ENCODE measurements at regions not wholly inside any gene's neighbourhood (a gene's known extent, or its start where the extent isn't known, plus 50 kb on each side); places are given as distances from the start of the nearest gene placed in this dataset.

DNA sequence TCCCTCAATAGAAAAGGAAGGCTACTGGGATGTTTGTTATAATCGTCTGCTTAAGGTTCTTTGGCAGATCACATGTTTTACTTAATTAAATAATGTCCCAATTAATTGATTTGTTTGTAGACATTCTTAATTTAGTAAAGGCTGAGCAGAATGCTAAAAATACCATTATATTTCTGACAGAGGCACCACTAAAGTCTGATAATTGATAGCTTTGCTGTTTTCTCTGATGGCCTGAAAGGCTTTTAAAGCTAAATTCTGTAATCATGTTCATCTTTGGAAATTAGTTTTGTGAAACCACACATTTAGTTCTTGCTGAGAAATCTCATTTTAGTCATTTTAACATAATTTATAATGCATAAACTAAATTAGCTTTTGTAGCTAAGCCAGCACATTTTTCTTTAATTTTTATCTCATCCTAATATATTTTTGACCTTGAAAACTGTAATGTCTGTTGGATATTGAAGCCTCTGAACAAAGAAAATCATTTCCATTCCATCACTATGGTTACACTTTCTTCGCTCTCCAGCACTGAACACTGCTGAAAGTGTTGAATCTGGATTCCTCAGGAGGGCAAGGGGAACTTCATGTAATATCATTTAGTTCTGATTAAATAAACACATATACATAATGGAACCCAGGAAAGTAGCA, 329.4 kb downstream of the ELAVL2 start:
- no peak overlapping the region for H3K9ac ChIP-seq (ENCODE audit: low read depth, low read length)
- peaks cover 3% of the 10 kb centered on the region for H3K4me1 ChIP-seq (ENCODE audit: control insufficient read depth, insufficient read depth, low read length)
- H3K9me3 ChIP-seq (replicated peaks; ENCODE audit: low read length), result no peaks in the 10 kb centered on the region
- H3K27me3 ChIP-seq (ENCODE audit: control insufficient read depth, insufficient read depth, low read length), result peaks cover 4% of the 10 kb centered on the region
- no peak overlapping the region for H3K4me2 ChIP-seq (ENCODE audit: low read length)
- H3K4me3 ChIP-seq (ENCODE audit: low read length), result no peak overlapping the region
- H3K36me3 ChIP-seq (ENCODE audit: insufficient read depth, low read length), result no peaks in the 10 kb centered on the region

DNA sequence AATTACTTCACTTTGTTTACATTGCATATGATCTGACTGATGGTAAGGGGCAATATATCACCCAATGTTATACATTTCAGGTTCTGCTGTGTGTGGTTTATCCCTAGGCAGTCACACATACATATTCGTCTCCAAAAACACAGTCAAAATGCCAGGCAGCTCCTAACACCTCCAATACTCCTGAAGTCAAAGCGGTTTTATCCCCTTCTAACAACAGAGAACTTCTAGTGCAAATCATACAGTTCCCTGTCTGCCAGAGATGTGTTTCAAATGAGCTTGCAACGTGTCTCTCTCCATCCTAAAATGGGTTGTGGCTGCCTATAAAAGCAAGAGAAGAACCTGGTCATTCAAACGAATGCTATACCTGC, 328.9 kb downstream of the ELAVL2 start:
- H3K4me1 ChIP-seq (ENCODE audit: control insufficient read depth, insufficient read depth, low read length), result peaks cover 3% of the 10 kb centered on the region
- H3K4me2 ChIP-seq (ENCODE audit: low read length), result no peak overlapping the region
- H3K27me3 ChIP-seq (ENCODE audit: control insufficient read depth, insufficient read depth, low read length), result peaks cover 4% of the 10 kb centered on the region
- H3K4me3 ChIP-seq (ENCODE audit: low read length), result no peak overlapping the region
- H3K9ac ChIP-seq (ENCODE audit: low read depth, low read length), result no peak overlapping the region
- no peaks in the 10 kb centered on the region for H3K36me3 ChIP-seq (ENCODE audit: insufficient read depth, low read length)
- H3K9me3 ChIP-seq (replicated peaks; ENCODE audit: low read length), result no peaks in the 10 kb centered on the region

DNA sequence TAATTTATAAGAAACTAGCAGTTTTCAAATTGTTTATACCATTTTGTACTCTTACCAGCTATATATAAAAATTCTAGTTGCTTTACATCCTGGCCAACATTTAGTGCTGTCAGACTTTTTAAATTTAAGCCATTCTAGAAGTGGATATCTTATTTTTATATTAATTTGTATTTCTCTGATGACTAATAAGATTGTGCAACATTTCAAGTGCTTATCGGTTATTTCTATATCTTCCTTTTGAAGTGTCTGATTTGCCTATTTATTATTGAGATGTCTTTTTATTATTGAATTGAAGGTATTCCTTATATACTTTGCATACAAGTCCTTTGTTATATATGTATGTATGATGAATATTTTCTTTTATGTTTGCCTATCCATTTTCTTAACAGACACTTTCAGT, 324.0 kb downstream of the ELAVL2 start:
- Histone ChIP-seq H3K27me3 (ENCODE audit: control insufficient read depth, insufficient read depth, low read length) (no peaks in the 10 kb centered on the region), H3K9me3 (replicated peaks; ENCODE audit: low read length) (no peaks in the 10 kb centered on the region), H3K9ac (ENCODE audit: low read depth, low read length) (no peak overlapping the region), H3K36me3 (ENCODE audit: insufficient read depth, low read length) (no peaks in the 10 kb centered on the region), H3K4me2 (ENCODE audit: low read length) (no peak overlapping the region), H3K4me1 (ENCODE audit: control insufficient read depth, insufficient read depth, low read length) (no peaks in the 10 kb centered on the region), H3K4me3 (ENCODE audit: low read length) (no peak overlapping the region)

DNA sequence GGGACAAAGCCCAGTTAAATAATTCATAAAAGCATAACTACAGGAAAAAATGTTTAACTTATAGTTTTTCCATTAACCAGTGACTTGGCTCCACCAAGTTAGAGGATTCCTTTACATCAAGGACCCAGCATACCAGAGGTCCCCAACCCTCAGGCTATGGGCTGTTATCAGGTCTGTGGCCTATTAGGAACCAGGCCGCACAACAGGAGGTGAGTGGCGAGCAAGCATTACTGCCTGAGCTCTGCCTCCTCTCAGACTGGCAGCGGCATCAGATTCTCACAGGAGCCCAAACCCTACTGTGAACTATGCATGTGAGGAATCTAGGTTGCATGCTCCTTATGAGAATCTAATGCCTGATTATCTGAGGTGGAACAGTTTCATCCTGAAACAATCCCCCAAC, 303.1 kb downstream of the ELAVL2 start:
- Histone ChIP-seq H3K4me1 (ENCODE audit: control insufficient read depth, insufficient read depth, low read length) (no peaks in the 10 kb centered on the region), H3K9me3 (replicated peaks; ENCODE audit: low read length) (no peaks in the 10 kb centered on the region), H3K9ac (ENCODE audit: low read depth, low read length) (no peak overlapping the region), H3K4me2 (ENCODE audit: low read length) (no peak overlapping the region), H3K27me3 (ENCODE audit: control insufficient read depth, insufficient read depth, low read length) (no peaks in the 10 kb centered on the region), H3K36me3 (ENCODE audit: insufficient read depth, low read length) (no peaks in the 10 kb centered on the region), H3K4me3 (ENCODE audit: low read length) (no peak overlapping the region)

DNA sequence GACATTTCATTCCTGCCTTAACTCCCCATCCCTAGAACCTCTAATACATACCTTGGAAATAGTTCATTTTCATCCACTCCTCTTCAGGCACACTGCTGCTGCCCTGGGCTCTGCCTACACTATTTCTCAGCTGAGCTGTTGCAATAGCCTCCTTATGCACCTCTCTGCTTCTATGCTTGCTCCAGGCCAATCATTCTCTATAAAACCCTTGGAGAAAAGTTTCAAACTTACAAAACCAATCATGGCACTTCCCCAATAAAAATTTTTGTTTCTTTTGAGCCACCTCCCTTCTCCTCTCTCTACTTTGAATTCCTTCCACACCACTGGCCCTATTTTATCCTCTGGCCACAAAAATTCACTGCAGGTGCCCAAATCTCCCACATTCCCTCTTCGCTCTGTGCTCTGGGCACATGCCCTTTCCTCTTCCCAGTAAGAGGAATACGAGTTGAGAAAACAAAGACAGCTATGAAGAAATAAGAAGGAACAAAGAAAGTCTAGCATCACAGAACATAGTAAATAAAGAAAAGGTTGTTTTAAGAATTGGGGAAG, 301.4 kb downstream of the ELAVL2 start:
- Histone ChIP-seq H3K27me3 (ENCODE audit: control insufficient read depth, insufficient read depth, low read length) (no peaks in the 10 kb centered on the region), H3K9ac (ENCODE audit: low read depth, low read length) (no peak overlapping the region), H3K36me3 (ENCODE audit: insufficient read depth, low read length) (no peaks in the 10 kb centered on the region), H3K4me3 (ENCODE audit: low read length) (no peak overlapping the region), H3K9me3 (replicated peaks; ENCODE audit: low read length) (no peaks in the 10 kb centered on the region), H3K4me2 (ENCODE audit: low read length) (no peak overlapping the region), H3K4me1 (ENCODE audit: control insufficient read depth, insufficient read depth, low read length) (no peaks in the 10 kb centered on the region)

DNA sequence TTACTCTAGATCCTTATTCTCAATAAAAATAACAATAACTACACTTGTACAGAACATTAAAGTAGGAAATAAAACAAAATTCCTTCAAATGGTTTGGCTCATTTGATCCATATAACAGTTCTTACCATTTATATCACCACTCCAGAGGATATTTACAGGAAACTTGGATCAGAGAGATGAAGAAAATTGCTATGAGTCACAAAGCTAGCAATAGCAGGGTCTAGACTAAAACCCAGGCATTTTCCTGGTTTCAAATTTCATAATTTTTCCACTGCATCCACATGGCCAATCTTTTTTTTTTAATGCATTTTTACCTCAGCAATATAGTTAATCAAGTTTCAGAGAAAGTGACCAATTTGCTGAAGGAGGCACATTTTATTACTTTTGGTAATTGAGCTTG, 299.2 kb downstream of the ELAVL2 start:
- H3K4me1 ChIP-seq (ENCODE audit: control insufficient read depth, insufficient read depth, low read length), result no peaks in the 10 kb centered on the region
- H3K9me3 ChIP-seq (replicated peaks; ENCODE audit: low read length), result no peaks in the 10 kb centered on the region
- H3K4me3 ChIP-seq (ENCODE audit: low read length), result no peak overlapping the region
- no peak overlapping the region for H3K9ac ChIP-seq (ENCODE audit: low read depth, low read length)
- H3K27me3 ChIP-seq (ENCODE audit: control insufficient read depth, insufficient read depth, low read length), result no peaks in the 10 kb centered on the region
- H3K4me2 ChIP-seq (ENCODE audit: low read length), result no peak overlapping the region
- no peaks in the 10 kb centered on the region for H3K36me3 ChIP-seq (ENCODE audit: insufficient read depth, low read length)

DNA sequence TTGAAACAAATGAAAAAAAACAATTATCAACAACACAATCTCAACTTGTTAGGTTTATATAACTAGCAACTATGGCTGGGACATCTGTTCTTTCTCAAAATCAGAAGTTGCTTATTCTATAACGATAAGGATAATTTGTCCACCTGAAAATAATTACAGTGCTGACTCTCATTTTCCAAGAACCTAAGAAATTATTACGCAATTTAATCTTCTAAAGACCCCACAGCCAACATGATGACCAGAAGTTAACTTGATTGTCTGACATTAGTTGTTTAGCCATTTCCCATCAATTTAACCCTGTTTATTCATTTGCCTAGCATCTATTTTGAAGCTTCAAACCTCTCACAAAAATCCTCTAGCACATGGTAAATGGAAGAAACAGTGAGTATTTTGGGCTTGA, 293.8 kb downstream of the ELAVL2 start:
- Histone ChIP-seq H3K4me1 (ENCODE audit: control insufficient read depth, insufficient read depth, low read length) (no peaks in the 10 kb centered on the region), H3K4me2 (ENCODE audit: low read length) (no peak overlapping the region), H3K4me3 (ENCODE audit: low read length) (no peak overlapping the region), H3K9ac (ENCODE audit: low read depth, low read length) (no peak overlapping the region), H3K36me3 (ENCODE audit: insufficient read depth, low read length) (no peaks in the 10 kb centered on the region), H3K9me3 (replicated peaks; ENCODE audit: low read length) (no peaks in the 10 kb centered on the region), H3K27me3 (ENCODE audit: control insufficient read depth, insufficient read depth, low read length) (no peaks in the 10 kb centered on the region)

DNA sequence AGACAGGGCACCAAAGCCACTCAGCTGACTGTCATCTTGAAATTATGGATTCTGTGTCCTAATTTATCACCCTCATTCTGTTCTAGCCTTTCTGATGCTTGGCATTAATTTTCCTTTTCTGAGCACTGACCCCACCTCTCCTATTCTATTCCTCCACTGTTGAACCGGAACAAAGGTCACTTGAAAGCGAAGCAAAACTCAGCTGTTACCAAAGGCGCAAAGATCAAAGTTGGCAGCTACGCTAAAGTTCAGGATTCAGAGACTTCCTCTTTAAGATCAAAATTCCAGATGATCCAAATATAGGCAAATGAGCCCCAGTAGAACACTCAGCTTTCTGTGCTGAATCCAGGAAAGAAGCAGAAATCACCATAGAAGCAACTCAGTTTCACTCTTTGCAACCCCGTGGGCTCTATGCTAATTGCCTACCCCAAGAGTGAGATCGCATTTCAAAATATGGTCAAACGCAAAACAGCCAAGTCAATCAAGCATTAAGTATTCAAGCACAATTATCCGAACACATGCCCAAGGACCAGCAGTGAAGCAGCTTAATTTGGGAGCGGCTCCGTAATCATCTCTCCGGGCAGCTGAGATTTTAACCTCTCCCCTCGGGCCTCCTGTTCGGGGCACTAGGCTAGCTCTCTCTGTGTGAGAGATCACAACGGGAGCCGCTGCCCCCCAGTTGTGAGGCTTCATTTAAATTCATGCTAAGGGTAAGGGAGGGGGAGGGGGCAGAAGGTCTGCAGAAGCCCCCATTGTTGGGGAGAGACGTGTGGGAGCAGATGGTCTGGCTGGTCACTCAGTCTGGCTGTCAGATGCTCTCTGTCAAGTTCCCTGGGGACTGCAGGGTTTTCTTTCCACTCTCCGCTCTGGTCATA, 288.6 kb downstream of the ELAVL2 start:
- Histone ChIP-seq H3K4me2 (ENCODE audit: low read length) (peak overlapping the region; percentile 76), H3K9me3 (replicated peaks; ENCODE audit: low read length) (no peaks in the 10 kb centered on the region), H3K36me3 (ENCODE audit: insufficient read depth, low read length) (no peaks in the 10 kb centered on the region), H3K9ac (ENCODE audit: low read depth, low read length) (no peak overlapping the region), H3K4me1 (ENCODE audit: control insufficient read depth, insufficient read depth, low read length) (peaks cover 6% of the 10 kb centered on the region), H3K27me3 (ENCODE audit: control insufficient read depth, insufficient read depth, low read length) (no peaks in the 10 kb centered on the region), H3K4me3 (ENCODE audit: low read length) (peak overlapping the region; percentile 58)

DNA sequence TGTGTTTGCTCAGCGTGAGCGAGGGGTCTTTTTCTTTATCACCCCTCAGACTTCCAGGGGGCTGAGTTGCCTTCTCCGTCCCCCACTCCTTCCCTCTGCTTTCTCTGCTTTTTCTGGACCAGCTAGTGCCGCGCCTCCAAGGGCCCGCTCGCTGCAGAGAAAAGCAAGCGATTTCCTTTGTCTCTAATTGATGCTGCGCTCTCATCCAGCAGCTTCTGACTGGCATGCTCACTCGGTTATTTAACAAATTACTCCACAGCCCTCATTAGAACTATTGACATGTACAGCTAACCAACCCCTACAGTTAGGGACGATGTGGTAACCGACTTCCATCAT, 288.0 kb downstream of the ELAVL2 start:
- Histone ChIP-seq H3K27me3 (ENCODE audit: control insufficient read depth, insufficient read depth, low read length) (no peaks in the 10 kb centered on the region), H3K9me3 (replicated peaks; ENCODE audit: low read length) (no peaks in the 10 kb centered on the region), H3K36me3 (ENCODE audit: insufficient read depth, low read length) (no peaks in the 10 kb centered on the region), H3K9ac (ENCODE audit: low read depth, low read length) (no peak overlapping the region), H3K4me1 (ENCODE audit: control insufficient read depth, insufficient read depth, low read length) (peaks cover 6% of the 10 kb centered on the region), H3K4me3 (ENCODE audit: low read length) (peak overlapping the region; percentile 58), H3K4me2 (ENCODE audit: low read length) (peak overlapping the region; percentile 76)

DNA sequence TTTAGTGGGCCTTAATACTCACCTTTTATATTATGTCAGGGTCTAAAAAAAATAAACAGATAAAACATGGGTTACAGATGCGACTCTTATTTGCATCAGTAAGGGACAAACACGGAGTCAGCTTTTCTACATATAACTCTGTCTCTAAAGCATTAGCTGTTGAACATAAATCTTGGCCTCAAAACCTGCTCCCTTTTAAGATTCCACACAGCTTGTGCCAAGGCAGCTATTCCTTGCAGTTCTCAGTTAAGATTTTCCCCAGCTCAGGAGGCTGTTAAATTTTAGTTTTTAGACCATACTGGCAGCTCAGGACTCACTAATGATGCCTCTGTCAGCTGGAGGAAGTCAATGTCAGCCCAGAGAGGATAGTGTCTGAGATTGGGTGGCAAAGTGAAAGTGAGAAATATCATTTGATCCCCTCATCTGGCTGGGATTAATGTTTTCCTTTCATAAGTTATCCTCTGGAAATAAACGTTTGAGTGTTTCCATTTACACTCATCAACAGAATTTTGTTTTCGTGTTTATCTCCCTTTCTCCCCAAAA, 287.5 kb downstream of the ELAVL2 start:
- H3K9me3 ChIP-seq (replicated peaks; ENCODE audit: low read length), result no peaks in the 10 kb centered on the region
- H3K4me1 ChIP-seq (ENCODE audit: control insufficient read depth, insufficient read depth, low read length), result peaks cover 6% of the 10 kb centered on the region
- no peaks in the 10 kb centered on the region for H3K36me3 ChIP-seq (ENCODE audit: insufficient read depth, low read length)
- no peaks in the 10 kb centered on the region for H3K27me3 ChIP-seq (ENCODE audit: control insufficient read depth, insufficient read depth, low read length)
- no peak overlapping the region for H3K4me3 ChIP-seq (ENCODE audit: low read length)
- no peak overlapping the region for H3K9ac ChIP-seq (ENCODE audit: low read depth, low read length)
- H3K4me2 ChIP-seq (ENCODE audit: low read length), result no peak overlapping the region

DNA sequence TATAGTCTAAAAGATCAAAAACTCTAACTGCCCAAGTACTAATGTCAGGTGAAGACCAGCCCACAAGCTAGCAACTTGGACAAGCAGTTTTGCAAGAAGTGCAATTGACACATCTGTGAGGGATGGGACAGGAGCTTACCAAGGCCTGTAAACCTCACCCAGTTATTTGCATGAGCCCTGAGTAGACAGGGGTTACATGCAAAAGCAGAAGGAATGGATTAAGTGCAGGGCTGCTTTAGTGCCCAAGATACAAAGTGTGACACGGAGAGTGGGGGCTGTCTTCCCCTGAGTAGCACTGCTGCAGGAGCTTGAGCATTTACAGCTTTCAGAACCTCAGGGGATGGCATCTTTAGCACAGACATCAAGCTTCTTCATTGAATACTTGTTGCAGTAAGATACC, 286.7 kb downstream of the ELAVL2 start:
- H3K36me3 ChIP-seq (ENCODE audit: insufficient read depth, low read length), result no peaks in the 10 kb centered on the region
- H3K9me3 ChIP-seq (replicated peaks; ENCODE audit: low read length), result no peaks in the 10 kb centered on the region
- no peak overlapping the region for H3K4me2 ChIP-seq (ENCODE audit: low read length)
- H3K4me3 ChIP-seq (ENCODE audit: low read length), result no peak overlapping the region
- H3K27me3 ChIP-seq (ENCODE audit: control insufficient read depth, insufficient read depth, low read length), result no peaks in the 10 kb centered on the region
- H3K4me1 ChIP-seq (ENCODE audit: control insufficient read depth, insufficient read depth, low read length), result peaks cover 6% of the 10 kb centered on the region
- H3K9ac ChIP-seq (ENCODE audit: low read depth, low read length), result no peak overlapping the region
